ENCODE measurements at regions not wholly inside any gene's neighbourhood (a gene's known extent, or its start where the extent isn't known, plus 50 kb on each side); places are given as distances from the start of the nearest gene placed in this dataset.

DNA sequence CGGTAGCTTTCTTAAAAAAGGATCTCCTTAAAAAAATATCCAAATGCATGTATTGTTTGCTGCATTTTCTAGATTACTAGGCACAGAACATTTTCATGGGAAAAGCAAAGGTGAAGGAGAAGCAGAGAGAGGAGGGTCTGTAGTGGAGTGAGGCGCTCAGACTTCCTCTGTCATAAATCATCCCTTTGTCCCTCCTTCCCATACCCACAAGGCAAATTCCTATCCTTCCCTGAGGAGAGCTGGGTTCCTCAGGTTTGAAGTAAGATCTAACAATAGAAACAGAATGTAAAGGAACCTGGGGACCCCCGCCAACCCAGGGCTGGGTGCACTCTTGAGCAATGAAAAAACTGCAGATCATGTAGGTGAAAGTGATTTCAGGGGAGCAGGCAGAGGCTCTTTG, 149.2 kb upstream of the ANKH start:
- TF ChIP-seq, protein P1, sequence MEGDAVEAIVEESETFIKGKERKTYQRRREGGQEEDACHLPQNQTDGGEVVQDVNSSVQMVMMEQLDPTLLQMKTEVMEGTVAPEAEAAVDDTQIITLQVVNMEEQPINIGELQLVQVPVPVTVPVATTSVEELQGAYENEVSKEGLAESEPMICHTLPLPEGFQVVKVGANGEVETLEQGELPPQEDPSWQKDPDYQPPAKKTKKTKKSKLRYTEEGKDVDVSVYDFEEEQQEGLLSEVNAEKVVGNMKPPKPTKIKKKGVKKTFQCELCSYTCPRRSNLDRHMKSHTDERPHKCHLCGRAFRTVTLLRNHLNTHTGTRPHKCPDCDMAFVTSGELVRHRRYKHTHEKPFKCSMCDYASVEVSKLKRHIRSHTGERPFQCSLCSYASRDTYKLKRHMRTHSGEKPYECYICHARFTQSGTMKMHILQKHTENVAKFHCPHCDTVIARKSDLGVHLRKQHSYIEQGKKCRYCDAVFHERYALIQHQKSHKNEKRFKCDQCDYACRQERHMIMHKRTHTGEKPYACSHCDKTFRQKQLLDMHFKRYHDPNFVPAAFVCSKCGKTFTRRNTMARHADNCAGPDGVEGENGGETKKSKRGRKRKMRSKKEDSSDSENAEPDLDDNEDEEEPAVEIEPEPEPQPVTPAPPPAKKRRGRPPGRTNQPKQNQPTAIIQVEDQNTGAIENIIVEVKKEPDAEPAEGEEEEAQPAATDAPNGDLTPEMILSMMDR (IDR thresholded peaks at IDR 0.05; ENCODE audit: low read depth, low read length, missing control alignments), result no peak
- DNase-seq (ENCODE audit: extremely low read depth, low read depth), result no peak
- H3K4me3 ChIP-seq (replicated peaks; ENCODE audit: low read depth, low read length), result no peak overlapping the region

DNA sequence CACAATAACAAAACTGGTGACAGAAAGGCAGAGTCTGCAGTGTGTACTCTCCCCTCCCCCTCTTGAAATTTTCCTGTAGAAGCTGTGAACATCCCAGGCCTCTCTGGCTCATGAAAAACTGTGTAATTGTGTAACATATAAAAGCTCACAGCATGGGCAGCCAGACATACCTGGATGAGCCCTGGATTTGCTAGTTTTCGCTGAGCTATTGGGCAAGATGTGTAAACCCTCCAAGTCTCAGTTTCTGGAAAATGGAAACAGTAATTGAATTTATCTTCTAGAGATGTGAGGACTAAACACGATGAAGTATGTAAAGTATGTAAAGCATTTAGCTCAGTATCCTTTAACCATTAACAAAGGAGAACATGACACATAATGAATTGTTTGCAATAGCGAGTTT, 143.2 kb upstream of the ANKH start:
- TF ChIP-seq, protein P1 (IDR thresholded peaks at IDR 0.05; ENCODE audit: low read depth, low read length, missing control alignments), result no peak
- H3K4me3 ChIP-seq (replicated peaks; ENCODE audit: low read depth, low read length), result no peak overlapping the region
- DNase-seq (ENCODE audit: extremely low read depth, low read depth), result no peak

DNA sequence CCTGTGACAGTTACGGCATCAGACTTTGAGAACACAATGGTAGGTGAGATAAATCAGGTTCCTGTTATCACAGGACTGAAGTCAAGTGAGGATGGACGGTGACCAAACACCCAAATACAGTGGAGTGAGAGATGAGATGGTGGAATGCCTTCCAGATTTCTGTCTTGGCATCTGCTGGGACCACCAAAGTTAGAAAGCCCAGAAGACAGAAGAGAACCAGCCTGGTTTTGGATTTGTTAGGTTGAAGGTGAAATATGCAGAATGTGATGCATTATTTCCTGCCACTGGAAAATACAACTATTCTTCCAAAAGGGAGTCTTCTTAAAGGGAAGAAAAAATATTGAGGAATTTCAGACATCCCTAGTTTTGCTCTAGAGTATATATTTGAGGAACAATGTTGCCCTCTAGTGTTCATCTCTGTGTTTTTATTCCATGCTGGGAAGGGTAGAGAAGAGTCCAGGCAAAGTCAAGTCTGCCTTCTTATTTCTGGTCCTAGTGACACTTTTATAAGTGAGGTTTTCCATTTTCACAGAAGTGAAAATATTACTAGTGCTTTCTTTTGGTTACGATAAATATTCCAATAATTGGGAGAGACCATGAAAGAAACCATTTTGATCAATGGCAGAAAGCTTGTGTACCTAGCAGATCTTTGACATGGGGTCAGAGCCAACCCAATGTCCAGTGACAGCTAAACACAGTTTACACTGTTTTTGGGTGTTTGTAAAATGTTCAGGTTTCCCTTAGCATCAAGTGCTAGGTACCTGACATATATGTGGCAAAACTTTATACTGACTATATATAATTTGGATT, 142.3 kb upstream of the ANKH start:
- TF ChIP-seq, protein P1 (IDR thresholded peaks at IDR 0.05; ENCODE audit: low read depth, low read length, missing control alignments), result peak; percentile 35
- DNase-seq (ENCODE audit: extremely low read depth, low read depth), result peak; percentile 58
- no peak overlapping the region for H3K4me3 ChIP-seq (replicated peaks; ENCODE audit: low read depth, low read length)

DNA sequence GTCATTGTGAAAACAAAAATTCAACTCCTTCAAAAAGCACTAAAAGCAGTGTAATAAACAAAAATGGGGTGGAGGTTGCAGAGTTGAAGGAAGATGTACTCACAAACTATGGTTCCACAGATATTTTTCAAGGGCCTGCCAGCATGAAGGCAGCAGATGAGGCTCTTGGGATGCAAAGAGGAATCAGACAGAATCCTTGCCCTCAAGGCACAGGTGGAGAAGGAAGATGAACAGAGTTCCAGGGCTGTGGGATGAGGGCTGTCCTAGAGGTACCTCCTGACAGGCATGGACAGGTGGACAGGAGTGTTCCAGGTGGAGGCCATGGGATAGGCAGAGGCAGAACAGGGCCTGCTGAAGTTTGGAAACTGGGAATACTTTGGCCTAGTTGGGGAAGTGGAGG, 140.5 kb upstream of the ANKH start:
- H3K4me3 ChIP-seq (replicated peaks; ENCODE audit: low read depth, low read length), result no peak overlapping the region
- TF ChIP-seq, protein P1 (IDR thresholded peaks at IDR 0.05; ENCODE audit: low read depth, low read length, missing control alignments), result no peak
- DNase-seq (ENCODE audit: extremely low read depth, low read depth), result no peak

DNA sequence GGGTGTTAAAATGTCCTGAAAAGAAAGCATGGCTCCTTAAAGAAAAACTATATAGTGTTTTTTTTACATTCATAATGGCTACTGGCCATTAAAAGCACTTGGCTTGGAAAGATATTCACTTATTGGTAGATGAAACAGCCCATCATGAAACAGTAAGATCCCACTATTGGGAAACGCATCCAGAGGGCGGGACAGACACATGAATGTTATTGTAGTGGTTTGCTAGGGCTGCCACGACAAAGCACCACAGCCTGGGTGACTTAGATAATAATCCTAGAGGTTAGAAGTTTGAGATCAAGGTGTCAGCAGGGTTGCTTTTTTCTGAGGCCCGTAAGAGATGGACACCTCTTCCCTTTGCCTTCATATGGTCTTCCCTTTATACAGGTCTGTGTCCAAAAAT, 139.4 kb upstream of the ANKH start:
- no peak for DNase-seq (ENCODE audit: extremely low read depth, low read depth)
- TF ChIP-seq, protein P1 (IDR thresholded peaks at IDR 0.05; ENCODE audit: low read depth, low read length, missing control alignments), result no peak
- no peak overlapping the region for H3K4me3 ChIP-seq (replicated peaks; ENCODE audit: low read depth, low read length)

DNA sequence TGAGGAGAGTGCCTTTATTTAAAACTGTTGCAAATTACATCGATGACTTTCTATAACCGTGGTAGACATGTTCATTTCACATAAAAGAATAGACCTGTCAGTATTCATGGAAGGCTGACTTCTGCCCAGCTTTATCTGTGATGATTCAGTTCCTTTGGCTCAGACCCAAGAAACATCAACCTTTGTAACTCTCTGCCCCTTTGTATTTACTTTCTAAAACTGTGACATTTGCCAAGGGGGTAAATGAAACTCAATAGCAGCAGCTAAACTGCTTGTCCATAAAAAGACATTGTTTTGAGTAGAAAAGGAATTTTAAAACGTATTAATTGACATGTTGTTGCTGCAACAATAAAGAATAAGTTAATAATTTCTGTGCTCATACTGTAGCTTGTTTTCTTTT, 137.8 kb upstream of the ANKH start:
- TF ChIP-seq, protein P1 (IDR thresholded peaks at IDR 0.05; ENCODE audit: low read depth, low read length, missing control alignments), result no peak
- H3K4me3 ChIP-seq (replicated peaks; ENCODE audit: low read depth, low read length), result no peak overlapping the region
- DNase-seq (ENCODE audit: extremely low read depth, low read depth), result no peak

DNA sequence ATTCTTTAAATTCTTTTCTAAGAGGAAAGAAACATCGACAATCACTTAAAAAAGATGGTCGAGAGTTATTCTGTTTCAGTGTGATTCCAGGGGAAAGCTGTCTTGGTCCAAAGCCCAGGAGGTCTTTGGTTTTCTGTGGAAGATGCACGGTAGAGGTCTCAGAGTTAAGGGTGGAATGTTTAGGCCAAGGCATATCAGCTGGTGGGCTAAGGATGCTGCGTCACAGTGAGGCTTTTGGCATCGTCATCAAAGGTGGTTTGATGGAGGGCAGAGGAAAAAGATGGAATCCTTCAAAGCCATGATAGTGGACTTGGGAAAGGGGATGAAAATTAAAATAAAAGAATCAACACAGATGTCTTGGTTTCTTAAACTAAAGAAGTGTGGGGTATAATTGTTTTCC, 137.3 kb upstream of the ANKH start:
- no peak overlapping the region for H3K4me3 ChIP-seq (replicated peaks; ENCODE audit: low read depth, low read length)
- DNase-seq (ENCODE audit: extremely low read depth, low read depth), result no peak
- TF ChIP-seq, protein P1 (IDR thresholded peaks at IDR 0.05; ENCODE audit: low read depth, low read length, missing control alignments), result no peak
